ENCODE measurements at regions not wholly inside any gene's neighbourhood (a gene's known extent, or its start where the extent isn't known, plus 50 kb on each side); places are given as distances from the start of the nearest gene placed in this dataset.

DNA sequence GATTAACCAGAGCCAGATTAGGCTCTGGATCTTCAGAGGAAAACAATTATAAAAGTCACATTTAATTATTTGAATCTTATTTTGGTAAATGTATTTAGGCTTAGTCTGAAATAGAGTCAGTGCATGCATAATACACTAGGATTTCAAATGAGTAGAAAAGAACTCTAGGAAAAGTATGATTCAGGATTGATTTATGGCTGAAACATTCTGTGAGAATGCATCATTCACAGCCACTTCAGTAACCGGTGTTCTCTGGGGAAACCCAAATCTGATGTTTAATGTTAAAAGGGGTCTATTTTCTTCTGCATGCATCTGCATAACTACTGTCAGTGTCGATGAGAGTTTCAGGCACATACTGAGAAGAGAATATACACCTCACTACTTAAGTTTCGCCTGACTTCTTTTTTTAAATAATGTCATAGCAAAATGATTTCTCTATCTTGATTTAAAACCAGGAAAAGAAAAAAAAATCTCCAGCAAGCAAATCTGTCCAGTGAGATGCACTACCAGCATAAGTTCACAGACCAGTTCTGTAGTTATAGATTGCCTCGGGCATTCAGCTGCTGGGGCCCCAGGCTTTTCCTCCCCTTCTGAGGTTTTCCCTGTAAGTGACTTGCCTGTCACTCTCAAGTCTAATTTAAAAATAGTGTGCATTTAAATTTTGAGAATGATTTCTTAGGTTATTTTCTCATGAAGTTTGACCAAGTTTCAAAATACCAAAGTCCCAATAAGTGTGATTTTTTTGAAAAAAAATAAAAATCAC lies 501.5 kb downstream of the NR4A2 start:
- no peak overlapping the region for H3K4me3 ChIP-seq (ENCODE audit: low read depth in 2 of 2, low read length in 1 of 2)
- no peaks in the 10 kb centered on the region for H3K9me2 ChIP-seq
- TF ChIP-seq FOXM1 (IDR thresholded peaks at IDR 0.05; ENCODE audit: low read depth) (no peak), YY1 (IDR thresholded peaks at IDR 0.05; ENCODE audit: low read depth) (no peak), CHD2 (IDR thresholded peaks at IDR 0.05; ENCODE audit: low read length, partially characterized antibody) (no peak), RCOR1 (IDR thresholded peaks at IDR 0.05; ENCODE audit: low read length) (no peak), FOXJ3 (CRISPR knock-in tag; IDR thresholded peaks at IDR 0.05) (no peak), JUND (IDR thresholded peaks at IDR 0.05) (no peak), TEAD4 (IDR thresholded peaks at IDR 0.05; ENCODE audit: borderline replicate concordance, insufficient read depth) (no peak), USF2 (IDR thresholded peaks at IDR 0.05; ENCODE audit: borderline replicate concordance, low read depth, low read length) (no peak), RAD21 (IDR thresholded peaks at IDR 0.05; ENCODE audit: low read length) (no peak), POLR2AphosphoS5 (IDR thresholded peaks at IDR 0.05; ENCODE audit: low read depth, low read length) (no peak), USF1 (IDR thresholded peaks at IDR 0.05; ENCODE audit: borderline replicate concordance, low read depth) (no peak), EZH2phosphoT487 (IDR thresholded peaks at IDR 0.05; ENCODE audit: borderline replicate concordance, low read depth) (no peak), RFX5 (IDR thresholded peaks at IDR 0.05; ENCODE audit: low read length) (no peak), SIN3A (IDR thresholded peaks at IDR 0.05; ENCODE audit: borderline replicate concordance, low read depth, low read length) (no peak), GATA2 (CRISPR knock-in tag; IDR thresholded peaks at IDR 0.05) (no peak)
- TF ChIP-seq, protein P1, sequence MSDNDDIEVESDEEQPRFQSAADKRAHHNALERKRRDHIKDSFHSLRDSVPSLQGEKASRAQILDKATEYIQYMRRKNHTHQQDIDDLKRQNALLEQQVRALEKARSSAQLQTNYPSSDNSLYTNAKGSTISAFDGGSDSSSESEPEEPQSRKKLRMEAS (IDR thresholded peaks at IDR 0.05; ENCODE audit: low read depth) = no peak
- TF ChIP-seq, protein P2, sequence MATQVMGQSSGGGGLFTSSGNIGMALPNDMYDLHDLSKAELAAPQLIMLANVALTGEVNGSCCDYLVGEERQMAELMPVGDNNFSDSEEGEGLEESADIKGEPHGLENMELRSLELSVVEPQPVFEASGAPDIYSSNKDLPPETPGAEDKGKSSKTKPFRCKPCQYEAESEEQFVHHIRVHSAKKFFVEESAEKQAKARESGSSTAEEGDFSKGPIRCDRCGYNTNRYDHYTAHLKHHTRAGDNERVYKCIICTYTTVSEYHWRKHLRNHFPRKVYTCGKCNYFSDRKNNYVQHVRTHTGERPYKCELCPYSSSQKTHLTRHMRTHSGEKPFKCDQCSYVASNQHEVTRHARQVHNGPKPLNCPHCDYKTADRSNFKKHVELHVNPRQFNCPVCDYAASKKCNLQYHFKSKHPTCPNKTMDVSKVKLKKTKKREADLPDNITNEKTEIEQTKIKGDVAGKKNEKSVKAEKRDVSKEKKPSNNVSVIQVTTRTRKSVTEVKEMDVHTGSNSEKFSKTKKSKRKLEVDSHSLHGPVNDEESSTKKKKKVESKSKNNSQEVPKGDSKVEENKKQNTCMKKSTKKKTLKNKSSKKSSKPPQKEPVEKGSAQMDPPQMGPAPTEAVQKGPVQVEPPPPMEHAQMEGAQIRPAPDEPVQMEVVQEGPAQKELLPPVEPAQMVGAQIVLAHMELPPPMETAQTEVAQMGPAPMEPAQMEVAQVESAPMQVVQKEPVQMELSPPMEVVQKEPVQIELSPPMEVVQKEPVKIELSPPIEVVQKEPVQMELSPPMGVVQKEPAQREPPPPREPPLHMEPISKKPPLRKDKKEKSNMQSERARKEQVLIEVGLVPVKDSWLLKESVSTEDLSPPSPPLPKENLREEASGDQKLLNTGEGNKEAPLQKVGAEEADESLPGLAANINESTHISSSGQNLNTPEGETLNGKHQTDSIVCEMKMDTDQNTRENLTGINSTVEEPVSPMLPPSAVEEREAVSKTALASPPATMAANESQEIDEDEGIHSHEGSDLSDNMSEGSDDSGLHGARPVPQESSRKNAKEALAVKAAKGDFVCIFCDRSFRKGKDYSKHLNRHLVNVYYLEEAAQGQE (IDR thresholded peaks at IDR 0.05; ENCODE audit: low read depth, low read length) = no peak
- H3K27ac ChIP-seq (ENCODE audit: low read depth in 2 of 2, low read length in 1 of 2) = no peak overlapping the region
- WGBS (ENCODE audit: low lambda C conversion rate) = 16% methylated on average over 4 of the region's 4 CpGs
- no peaks in the 10 kb centered on the region; the same call in 1 of the 2 replicates for H3K9me3 ChIP-seq
- H3K27me3 ChIP-seq (ENCODE audit: insufficient read depth) = no peaks in the 10 kb centered on the region
- no peak overlapping the region for H2AFZ ChIP-seq (ENCODE audit: low read depth)
- POLR2A ChIA-PET = no interaction called here
- H3K9ac ChIP-seq = no peak overlapping the region
- DNase-seq = no peak
- H3K4me2 ChIP-seq = no peak overlapping the region
- CTCF ChIA-PET = no interaction called here
- H4K20me1 ChIP-seq (ENCODE audit: insufficient read depth) = no peaks in the 10 kb centered on the region
- no peaks in the 10 kb centered on the region for H3F3A ChIP-seq (replicated peaks; ENCODE audit: insufficient read depth)
- H3K4me1 ChIP-seq (ENCODE audit: control insufficient read depth in 1 of 2, insufficient read depth in 2 of 2, low read depth in 1 of 2, low read length in 1 of 2) = no peaks in the 10 kb centered on the region
- no peaks in the 10 kb centered on the region for H3K36me3 ChIP-seq (replicated peaks in 1 of 2; ENCODE audit: control insufficient read depth in 1 of 2, insufficient read depth in 2 of 2, low read length in 1 of 2)
- no peaks in the 10 kb centered on the region for H3K79me2 ChIP-seq (ENCODE audit: insufficient read depth)
